ENCODE measurements at regions not wholly inside any gene's neighbourhood (a gene's known extent, or its start where the extent isn't known, plus 50 kb on each side); places are given as distances from the start of the nearest gene placed in this dataset.

DNA sequence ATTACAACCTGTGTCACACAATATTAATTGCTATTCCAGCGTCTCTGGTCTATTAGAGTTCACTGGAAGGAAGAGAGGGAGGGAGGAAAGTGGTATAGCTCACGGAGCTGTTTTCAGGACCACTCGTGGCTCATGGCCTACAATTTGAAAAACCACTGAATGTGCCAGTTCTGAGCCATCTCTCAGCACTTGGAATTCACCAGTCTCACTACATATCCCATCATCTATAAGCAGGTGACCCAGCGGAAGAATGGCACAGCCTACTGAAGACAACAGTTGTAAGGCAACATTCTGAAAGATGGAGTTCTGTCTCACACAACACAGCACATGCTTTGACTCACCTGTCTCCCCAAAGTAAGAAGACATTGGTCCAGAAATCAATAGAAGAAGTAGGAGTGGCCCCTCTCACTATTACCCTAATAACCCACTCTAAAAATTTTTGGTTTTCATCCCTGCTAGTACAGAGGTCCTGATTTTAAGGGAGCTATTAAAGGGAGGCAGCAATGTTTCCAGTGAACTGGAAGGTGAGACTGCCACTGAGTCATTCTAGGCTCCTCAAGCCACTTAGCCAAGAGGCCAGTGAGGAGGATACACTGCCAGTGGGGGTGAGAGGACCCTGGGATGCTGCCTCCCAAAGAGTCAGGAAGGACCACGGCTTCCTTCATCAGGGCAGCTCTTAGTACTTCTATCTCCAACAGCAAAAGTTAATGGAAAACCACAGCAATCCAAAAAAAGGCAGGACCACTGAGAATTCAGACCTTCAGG, 50.0 kb upstream of the DOCK9 start:
- no peak for DNase-seq (ENCODE audit: low read depth in 2 of 2)

DNA sequence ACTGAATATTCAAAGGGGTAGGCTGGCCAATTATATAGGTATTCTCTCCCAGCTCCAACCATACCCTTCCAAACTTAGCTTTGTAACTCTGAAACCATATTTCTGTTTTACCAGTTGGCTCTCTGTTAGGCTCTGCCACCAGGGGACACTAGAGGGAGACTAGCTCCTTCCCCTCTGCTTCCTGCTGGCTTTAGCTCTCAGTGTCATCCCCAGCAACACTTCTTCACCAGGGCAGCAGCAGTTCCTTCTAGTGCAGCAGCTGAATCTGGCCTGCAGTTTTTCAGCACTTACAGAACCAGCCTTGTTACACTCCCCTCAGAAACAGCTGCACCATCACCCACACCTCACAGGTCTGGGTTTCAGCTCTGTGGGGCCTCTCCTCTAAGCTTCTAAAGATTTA, 51.0 kb upstream of the DOCK9 start:
- no peak for DNase-seq (ENCODE audit: low read depth in 2 of 2)

DNA sequence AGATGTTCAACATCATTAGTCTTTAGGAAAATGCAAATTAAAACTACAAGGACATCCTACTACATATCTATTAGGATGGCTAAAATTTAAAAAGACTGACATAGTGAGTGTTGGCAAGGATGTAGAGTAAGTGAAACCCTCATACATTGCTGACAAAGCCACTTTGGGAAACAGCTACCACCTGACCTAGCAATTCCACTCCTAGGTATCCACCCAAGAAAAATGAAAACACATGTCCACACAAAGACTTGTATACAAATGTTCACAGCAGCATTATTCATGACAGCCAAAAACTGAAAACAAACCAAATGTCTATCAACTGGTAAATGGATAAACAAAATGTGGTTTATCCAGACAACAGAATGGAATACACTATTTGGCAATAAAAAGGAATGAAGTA, 51.7 kb upstream of the DOCK9 start:
- DNase-seq (ENCODE audit: low read depth in 2 of 2): no peak

DNA sequence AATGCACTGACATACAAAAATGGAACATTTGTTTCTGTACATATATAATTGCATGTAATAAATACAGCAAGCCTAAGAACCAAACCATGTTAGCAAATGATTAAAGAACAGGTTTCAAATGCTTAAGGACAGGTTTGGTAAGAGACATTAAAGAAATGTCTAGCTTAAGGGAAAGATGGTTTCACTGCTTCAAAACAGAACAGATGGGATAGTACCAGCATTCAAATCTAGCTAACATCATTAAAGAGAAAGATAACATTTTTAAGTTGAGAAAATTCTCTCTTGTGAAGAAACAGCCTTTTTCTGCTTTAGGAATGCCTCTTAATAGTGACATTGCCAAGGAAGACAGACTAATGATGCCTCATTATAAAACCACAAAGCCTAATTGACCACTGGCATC, 52.5 kb upstream of the DOCK9 start:
- no peak for DNase-seq (ENCODE audit: low read depth in 2 of 2)

DNA sequence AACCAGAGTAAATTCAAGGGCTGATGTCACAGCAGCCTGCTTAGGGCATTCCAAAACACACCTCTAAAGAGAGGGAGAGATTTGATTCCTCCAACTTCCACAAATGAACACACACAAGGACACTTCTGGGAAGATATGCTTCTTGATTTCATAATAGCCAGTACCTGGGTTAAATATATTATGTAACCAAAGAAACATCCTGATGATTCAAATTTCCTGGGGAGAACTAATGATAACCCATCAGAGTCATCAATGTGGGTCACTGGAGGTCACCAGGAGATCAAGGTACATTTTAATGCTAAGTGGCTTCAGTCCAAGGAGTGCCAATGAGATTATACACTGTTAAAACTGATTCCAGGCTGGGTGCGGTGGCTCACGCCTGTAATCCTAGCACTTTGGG, 54.0 kb upstream of the DOCK9 start:
- no peak for DNase-seq (ENCODE audit: low read depth in 2 of 2)

DNA sequence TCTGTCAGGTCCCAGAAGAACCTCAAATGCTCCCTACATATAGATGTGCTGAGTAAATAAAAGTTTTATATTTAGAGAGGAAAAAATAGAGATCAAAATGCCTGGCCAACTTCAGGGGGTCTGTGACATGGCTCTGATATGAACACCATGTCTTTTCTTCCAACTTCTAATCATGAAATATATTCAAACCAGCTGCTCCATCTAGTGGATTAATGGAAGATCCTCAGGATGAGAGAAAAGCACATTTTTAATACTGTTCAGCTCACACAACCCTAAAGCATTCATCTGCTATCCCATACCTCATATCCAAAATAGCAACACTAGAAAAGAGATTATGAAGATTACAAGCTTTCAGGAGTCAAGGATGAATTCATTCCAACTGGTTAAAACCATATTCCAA, 56.0 kb upstream of the DOCK9 start:
- peak; percentile 59 to 74 for DNase-seq (ENCODE audit: low read depth in 2 of 2)

DNA sequence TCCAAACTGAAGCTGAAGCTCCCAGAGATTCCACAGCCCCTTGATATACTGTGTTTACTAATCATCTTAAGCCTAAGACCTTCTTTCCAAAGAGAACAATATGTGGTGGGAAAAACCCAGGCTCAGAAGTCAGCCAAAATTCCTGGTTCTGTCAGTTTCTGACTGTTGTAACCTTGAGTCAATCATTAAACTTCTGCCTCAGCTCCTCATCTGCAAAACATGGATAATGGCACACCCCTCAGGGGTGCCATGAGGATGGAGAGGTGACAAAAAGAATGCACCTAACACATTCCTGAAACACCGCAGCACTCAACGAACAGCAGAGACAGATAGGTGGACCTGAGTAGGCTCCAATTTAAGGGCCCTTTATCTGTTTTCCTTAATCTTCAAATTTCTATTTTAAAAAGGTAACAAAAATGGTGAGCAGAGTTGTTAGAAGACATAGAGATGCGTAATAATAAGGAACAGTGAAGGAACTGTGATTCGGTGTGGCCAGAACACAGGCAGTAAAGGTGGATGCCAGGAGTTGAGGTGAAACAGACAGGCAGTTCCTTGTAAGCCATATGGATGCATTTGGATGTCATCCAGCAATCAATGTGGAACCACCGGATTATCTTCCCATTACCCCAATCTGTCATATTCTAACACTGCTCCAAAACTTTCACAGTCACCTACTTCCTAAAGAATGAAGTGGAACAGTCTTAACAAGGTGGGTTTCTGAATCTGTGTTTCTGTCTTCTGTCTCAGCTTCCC, 56.6 kb upstream of the DOCK9 start:
- DNase-seq (ENCODE audit: low read depth in 2 of 2): no peak

DNA sequence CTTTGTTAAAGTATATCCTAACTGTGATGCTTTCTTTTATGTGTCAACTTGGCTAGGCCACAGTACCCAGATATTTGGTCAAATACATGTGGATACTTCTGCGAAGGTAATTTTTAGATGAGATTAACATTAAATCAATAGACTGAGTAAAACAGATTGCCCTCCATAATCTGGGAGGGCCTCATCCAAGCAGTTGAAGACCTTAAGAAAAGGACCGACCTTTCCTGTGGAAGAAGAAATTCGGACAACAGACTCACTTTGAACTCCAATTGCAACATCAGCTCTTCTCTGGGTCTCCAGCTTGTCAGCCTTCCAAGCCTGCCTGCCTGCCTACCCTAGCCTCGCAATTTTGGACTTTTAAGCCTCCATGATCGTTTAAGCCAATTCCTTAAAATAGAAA, 57.9 kb upstream of the DOCK9 start:
- no peak for DNase-seq (ENCODE audit: low read depth in 2 of 2)

DNA sequence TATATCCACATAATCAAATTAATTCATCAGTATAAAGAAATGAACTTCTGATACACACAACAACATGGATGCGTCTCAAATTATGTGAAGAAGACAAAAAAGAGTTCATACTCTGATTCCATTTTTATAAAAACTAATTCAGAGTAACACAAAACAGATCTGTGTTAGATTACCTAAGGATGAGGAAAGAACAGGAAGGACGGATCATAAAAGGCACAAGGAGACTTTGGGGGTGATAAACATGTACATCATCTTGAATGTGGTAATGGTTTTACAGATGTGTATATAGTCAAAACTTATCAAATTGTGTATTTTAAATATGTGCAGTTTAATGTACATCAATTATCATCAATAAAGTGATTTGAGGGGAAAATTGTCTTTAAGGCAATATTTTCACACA, 59.9 kb upstream of the DOCK9 start:
- no peak for DNase-seq (ENCODE audit: low read depth in 2 of 2)

DNA sequence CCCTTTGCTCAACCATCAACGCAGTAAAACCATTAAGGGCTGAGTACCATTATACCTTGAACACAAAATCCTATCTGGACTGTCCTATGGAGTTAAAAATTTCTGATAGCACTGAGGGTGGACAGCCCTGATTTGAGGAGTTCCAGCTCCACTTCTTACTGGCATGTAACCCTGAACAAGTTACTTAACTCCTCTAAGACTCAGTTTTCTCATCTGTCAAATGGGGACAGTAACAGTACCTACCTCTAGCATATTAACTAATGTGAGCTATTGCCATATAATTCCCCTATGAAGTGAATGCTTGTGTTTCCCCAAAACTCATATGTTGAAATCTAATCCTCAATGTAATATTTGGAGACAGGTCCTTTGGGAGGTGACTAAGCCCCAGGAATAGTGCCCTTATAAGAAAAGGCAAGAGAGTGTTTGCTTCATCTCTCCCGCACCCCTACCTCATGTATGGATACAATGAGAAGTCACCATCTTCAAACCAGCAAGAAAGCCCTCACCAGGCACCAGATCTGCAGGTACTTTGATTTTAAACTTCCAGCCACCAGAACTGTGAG, 61.9 kb upstream of the DOCK9 start:
- no peak for DNase-seq (ENCODE audit: low read depth in 2 of 2)

DNA sequence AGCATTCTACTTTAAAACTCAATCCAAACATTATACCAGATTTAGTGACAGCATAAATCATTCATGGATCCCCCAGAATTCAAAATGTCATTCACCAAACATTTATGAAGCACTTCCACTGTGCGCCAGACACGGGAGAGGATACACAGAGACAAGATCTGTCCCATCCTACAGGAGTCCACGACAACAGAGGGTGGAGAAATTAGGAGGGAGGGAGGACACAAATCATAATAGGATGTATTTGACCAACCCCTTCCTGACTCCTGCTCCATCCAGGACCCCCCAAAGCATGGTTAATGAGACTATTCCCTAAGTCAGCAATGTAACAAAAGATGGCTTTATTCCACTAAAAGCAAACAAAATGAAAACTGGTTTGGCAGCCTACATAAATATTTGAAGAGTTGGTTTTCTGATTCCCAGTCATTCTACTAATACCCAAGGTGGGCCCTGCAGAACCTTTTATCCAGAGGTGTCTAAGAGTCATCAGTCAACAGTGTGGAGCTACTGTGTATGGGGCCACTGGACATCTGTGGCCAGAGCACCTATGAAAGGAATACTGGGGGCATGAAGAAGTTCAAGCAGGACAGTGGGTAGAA, 62.8 kb upstream of the DOCK9 start:
- DNase-seq (ENCODE audit: low read depth in 2 of 2): no peak

DNA sequence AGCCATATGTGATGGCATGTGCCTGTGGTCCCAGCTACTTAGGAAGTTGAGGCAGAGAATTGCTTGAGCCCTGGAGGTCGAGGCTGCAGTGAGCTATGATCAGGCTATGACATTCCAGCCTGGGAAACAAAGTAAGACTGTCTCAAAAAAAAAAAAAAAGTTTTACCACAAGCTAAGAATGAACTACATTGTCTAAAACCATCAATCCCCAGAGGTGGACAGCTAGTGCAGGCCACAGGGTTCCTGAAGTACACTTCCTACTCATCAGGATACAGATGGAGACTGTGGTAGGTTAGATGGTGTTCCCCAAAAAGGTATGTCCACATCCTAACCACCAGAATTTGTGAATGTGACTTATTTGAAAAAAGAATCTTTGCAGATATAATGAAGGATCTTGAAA, 63.5 kb upstream of the DOCK9 start:
- DNase-seq (ENCODE audit: low read depth in 2 of 2): no peak

DNA sequence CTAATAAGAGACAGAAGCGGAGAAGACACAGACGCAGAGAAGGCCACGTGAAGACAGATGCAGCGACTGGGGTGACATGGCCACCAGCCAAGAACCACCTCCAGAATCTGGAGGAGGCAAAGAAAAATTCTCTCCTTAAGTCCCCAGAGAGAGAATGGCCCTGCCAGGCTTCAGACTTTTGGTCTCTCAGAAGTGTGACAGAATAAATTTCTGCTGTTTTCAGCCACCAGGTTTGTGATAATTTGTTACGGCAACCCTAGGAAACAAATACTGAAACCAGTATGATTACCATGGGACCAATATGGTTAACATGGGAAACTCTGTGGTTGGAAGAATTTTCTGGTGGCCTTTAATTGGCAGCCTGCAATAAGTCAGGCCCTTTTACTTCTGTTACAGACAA, 63.9 kb upstream of the DOCK9 start:
- no peak for DNase-seq (ENCODE audit: low read depth in 2 of 2)

DNA sequence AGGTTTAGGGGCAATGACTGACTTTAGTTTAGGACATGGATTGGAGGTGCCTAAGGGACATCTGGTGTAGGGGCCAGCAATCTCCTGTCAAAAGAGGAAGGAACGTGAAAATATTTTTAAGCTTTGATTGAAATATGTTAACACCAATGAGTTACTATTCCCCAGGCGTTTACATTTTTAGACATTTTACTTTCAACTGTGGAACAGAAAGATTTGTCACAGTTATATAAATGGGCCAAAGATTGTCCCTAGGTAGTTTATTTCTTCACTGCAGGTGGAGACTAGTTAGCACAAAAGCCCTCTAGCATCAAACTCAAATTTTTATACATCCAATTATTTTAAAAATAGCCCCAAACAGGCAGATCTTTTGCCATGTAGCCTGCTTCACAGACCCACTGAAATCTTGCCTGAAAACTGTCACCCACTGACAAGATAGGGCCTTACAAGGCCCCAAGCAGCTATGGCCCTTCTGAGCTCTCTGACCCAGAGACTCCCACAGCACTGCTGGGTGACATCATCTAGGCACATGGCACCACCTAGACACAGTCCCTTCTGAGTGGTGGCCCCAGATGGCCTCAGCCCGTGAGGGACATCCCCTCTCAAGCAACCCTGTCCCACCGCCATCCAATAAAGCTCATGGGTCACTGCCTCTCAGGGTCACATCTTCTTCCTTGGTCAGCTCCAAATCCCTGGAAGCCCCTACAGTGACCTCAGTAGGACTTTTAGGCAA, 64.8 kb upstream of the DOCK9 start:
- DNase-seq (ENCODE audit: low read depth in 2 of 2): no peak

DNA sequence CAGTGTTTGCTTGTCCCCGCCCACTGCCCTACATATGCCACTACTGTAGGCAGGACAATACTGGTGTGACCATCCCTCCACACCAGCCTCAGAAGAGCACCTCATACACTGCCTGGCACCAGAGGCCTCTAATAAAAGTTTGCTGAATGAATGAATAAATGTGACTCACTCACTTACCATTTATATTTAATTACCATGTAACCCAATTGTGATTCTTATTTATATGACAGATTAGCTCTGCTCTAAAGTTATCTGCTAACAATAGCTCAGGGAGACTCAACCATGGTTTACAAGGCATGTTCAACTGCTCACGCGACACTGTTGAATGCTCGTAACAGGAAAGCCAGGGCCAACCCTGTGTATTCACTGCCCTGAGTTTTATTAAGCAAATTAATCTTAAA, 66.0 kb upstream of the DOCK9 start:
- no peak for DNase-seq (ENCODE audit: low read depth in 2 of 2)

DNA sequence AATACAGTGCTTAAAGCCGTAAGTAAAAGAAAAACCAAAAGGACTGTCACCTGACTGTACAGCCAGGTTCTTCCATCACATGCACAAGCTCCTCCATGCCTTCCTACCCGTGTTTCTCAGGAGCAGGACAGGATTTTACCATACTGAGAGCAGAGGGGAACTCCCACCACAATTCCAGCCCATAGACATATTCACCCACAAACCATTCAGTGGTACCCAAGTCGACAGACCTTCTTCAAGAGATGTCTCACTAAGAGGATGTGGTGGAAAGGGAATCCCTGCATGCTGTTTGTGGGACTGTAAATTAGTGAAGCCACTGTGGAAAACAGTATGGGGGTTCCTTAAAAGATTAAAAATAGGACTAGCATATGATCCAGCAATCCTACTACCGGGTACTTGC, 66.9 kb upstream of the DOCK9 start:
- no peak for DNase-seq (ENCODE audit: low read depth in 2 of 2)

DNA sequence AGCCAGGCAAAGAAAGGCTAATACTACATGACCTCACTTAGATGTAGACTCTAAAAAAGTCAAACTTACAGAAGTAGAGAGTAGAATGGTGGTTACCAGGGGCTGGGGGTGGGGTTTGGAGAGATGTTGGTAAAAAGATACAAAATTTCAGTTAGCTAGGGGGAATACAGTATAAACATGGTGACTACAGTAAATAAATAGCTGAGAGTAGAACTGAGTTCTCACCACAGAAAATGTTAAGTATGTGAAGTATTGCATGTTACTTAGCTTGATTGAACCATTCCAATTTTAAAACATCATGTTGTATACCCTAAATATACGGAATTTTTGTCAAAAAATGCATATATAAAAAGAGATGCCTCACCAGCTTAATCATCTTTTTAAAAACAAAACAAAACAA, 67.5 kb upstream of the DOCK9 start:
- DNase-seq (ENCODE audit: low read depth in 2 of 2): no peak

DNA sequence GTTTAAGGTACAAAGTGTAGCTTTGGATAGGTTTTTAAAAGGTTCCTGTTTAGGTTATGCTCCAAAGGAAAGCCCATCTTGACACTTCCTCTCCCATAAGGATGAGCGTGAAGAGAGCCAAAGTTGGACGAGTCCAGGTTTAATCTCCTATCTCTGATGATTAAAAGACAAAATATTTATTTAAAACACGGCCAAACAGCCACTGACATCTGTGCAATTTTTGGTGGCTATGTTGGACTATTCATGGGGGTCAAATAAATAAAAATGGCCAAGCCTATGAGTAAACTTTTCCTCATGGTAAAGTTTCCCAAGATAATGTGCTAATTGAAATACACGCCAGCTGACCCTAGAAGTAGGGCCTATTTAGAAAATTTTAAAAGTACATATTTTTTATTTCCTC, 69.0 kb upstream of the DOCK9 start:
- no peak for DNase-seq (ENCODE audit: low read depth in 2 of 2)

DNA sequence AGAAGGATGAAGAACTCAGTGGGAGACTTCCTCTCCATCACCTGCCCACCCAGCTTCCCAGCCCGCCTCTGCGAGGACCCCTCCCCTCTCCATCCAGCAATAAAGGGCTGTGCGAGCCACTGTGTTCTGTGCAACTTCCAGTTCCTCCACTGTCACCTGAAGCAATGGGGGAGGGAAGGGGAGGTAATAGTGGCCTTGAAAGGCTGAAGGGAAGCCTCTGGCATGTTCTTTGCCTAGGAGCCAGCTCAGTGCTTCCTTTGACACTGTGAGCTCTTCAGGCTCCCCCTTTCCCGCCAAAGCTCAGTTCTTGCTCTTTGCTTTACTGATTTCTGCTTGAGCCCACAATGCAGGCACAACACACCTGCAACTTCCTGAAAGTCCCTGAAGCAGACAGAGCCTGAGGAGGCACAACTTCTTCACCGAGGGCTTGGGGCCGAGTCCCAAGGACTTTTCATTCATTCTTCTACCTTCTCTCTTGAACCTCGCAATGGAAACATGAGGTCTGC, 73.2 kb upstream of the DOCK9 start:
- no peak for DNase-seq (ENCODE audit: low read depth in 2 of 2)

DNA sequence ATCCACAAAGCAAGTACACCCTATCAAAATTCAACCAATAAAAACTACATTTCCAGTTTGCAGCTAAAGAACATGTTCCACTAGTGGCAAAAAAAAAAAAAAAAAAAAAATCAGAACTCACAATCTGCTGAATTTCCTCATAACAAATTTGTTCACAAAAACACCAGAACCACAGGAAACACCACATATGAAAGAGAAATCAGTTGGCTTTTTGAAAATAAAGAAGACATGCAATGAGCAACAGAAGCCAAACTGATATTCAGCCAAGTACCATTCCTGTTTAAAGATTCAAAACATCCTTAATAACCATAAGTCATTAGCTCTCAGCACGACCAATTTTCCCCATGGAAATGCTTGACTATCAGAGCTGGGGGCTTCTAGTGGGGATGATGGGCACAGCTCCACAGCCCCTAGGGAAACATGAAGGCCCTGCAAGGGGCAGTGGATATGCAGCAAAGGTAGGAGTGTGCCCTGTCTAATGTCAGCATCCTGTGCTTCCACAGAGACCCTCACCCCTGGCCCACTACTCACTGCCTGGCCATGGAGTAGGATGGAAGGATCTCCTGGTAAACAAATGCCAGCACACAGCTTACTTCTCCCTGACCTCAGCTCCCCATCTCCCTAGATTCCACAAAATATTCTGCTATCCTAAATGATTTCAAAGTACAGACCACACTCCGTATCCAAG, 74.0 kb upstream of the DOCK9 start:
- DNase-seq (ENCODE audit: low read depth in 2 of 2): peak in 1 of 2 donors; percentile 33

DNA sequence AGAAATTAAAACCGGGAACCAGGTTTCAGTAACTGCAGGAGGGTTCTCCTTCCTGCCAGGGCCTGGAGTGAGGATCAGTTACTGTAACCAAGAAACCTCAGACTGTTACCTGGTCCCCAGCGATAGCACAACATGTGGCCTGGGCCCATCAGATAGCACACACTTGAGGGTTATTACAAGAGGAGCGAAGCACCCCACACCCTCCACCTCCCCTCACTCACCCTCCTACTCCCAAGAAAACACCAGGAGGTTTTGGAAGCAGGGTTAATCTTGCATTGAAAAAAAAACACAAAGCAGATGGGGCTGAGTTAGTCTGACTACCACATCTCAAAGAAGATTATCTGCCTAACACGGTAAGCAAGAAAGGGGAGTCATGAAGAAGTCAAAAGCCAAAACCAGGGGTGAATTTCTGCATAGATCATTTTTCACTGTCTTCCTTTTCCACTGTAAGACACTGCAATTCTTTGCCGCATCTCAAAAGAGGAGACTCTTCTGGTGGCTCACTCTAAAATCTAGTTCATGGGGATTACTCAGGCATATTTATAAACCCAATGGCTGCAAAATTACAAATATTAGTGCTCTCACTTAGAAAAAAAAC, 75.9 kb upstream of the DOCK9 start:
- no peak for DNase-seq (ENCODE audit: low read depth in 2 of 2)
